K562 (cell line): ENCODE measurements at regions not wholly inside any gene's neighbourhood (a gene's known extent, or its start where the extent isn't known, plus 50 kb on each side); places are given as distances from the start of the nearest gene placed in this dataset.

Experiments
- ATAC-seq: fragments of 200-7000 bp; cut with Tn5 transposase; 3 replicates; pipeline ENCODE4 v1.9.1; 2020; ENCODE audit warnings: moderate library complexity
- BruUV-seq: library from RNA; stranded (reverse); fragments of 400-500 nt; replicated peaks from 2 replicates; lab custom pipeline; 2021; lab: Mats Ljungman, UMichigan
- CTCF ChIA-PET: fragments of 300-600 bp; formaldehyde crosslinking; extraction: SDS; loops from one replicate; lab custom pipeline; 2021; ENCODE audit warnings: low intra/inter-chr PET ratio; lab: Yijun Ruan, JAX
- POLR2A ChIA-PET: fragments of 300-600, 350-650 bp; sonication (Branson Sonifier 250); formaldehyde crosslinking; extraction: SDS; loops from one replicate; lab custom pipeline; 2021; ENCODE audit warnings: antibody characterized with exemption, inconsistent platforms; lab: Yijun Ruan, JAX
- DNase-seq, 4 experiments: peaks; one replicate each; pipeline versions ENCODE4 v3.0.0 to v3.0.0-alpha.2; 2011 to 2018; ENCODE audit warnings: low spot score in 3 of 4, mixed read lengths in 3 of 4; ENCODE audit errors: extremely low read depth in 1 of 4
- FAIRE-seq: peaks from 2 replicates; lab custom pipeline; 2011; peaks lifted over from hg19 to GRCh38; lab: Jason Lieb, UNC
- H2AFZ ChIP-seq: 2 replicates; pipeline ENCODE4 v1.6.0; 2011; ENCODE audit warnings: low read depth, low read length, control low read depth, inconsistent platforms
- H3K27ac ChIP-seq: fragments of 200-600 bp; 3 replicates; pipeline ENCODE4 v1.8.0; 2011; ENCODE audit warnings: low read depth, mild to moderate bottlenecking, control low read depth, inconsistent platforms, low read length, moderate library complexity, mixed read lengths; ENCODE audit errors: extremely low read depth
- H3K27me3 ChIP-seq, 2 experiments: fragments of 300-600 bp in 1 of 2; 2 replicates in 1 of 2; 3 replicates in 1 of 2; pipeline versions ENCODE4 v1.6.0 to v1.8.0; 2011; ENCODE audit warnings: inconsistent platforms in 2 of 2, low read length in 2 of 2, mild to moderate bottlenecking in 1 of 2, mixed read lengths in 1 of 2, moderate library complexity in 1 of 2; ENCODE audit not compliant: control insufficient read depth in 2 of 2, insufficient read depth in 2 of 2
- H3K36me3 ChIP-seq: fragments of 300-600 bp; 3 replicates; pipeline ENCODE4 v1.8.0; 2011; ENCODE audit warnings: mild to moderate bottlenecking, low read length, inconsistent platforms; ENCODE audit not compliant: control insufficient read depth, insufficient read depth
- H3K4me1 ChIP-seq, 2 experiments: fragments of 200-600 bp in 1 of 2; replicated peaks in 1 of 2; 2 replicates in 1 of 2; 3 replicates in 1 of 2; pipeline versions ENCODE4 v1.5.1 to v1.8.0; 2011; ENCODE audit warnings: inconsistent platforms in 2 of 2, low read length in 2 of 2, mild to moderate bottlenecking in 1 of 2, mixed read lengths in 1 of 2, moderate library complexity in 1 of 2; ENCODE audit not compliant: control insufficient read depth in 2 of 2, insufficient read depth in 2 of 2
- H3K4me2 ChIP-seq: 2 replicates; pipeline ENCODE4 v1.6.1; 2011; ENCODE audit warnings: low read length, control low read depth, inconsistent platforms, mixed read lengths; ENCODE audit not compliant: insufficient read depth
- H3K4me3 ChIP-seq: fragments of 200-600 bp; sonication (generic), shearing (Covaris generic); 2 replicates; pipeline ENCODE4 v1.5.1; 2016; ENCODE audit warnings: control low read depth, inconsistent platforms
- H3K79me2 ChIP-seq: fragments of 200-600 bp; 3 replicates; pipeline ENCODE4 v1.8.0; 2011; ENCODE audit warnings: low read length, inconsistent platforms; ENCODE audit not compliant: control insufficient read depth, insufficient read depth
- H3K9ac ChIP-seq, 2 experiments: 2 replicates each; pipeline versions ENCODE4 v1.6.0 to v1.6.1; 2011; ENCODE audit warnings: low read depth in 2 of 2, low read length in 2 of 2, control low read depth in 1 of 2, inconsistent platforms in 1 of 2, mild to moderate bottlenecking in 1 of 2, mixed read lengths in 1 of 2; ENCODE audit not compliant: insufficient read depth in 1 of 2
- H3K9me1 ChIP-seq: one replicate; pipeline ENCODE4 v1.6.0; 2011; ENCODE audit warnings: inconsistent platforms, mild to moderate bottlenecking, low read length, moderate library complexity; ENCODE audit not compliant: control insufficient read depth, insufficient read depth
- H3K9me3 ChIP-seq: replicated peaks from 2 replicates; pipeline ENCODE4 v1.5.1; 2011; ENCODE audit warnings: low read depth, low read length, inconsistent platforms; ENCODE audit not compliant: control insufficient read depth, insufficient read depth
- H4K20me1 ChIP-seq: replicated peaks from 2 replicates; pipeline ENCODE4 v1.6.1; 2011; ENCODE audit warnings: low read length, inconsistent platforms, mixed read lengths; ENCODE audit not compliant: control insufficient read depth, insufficient read depth
- BRD4 ChIP-seq: fragments of 200-600 bp; sonication (generic); IDR thresholded peaks from 2 replicates; pipeline ENCODE4 v1.6.1; 2017; ENCODE audit warnings: inconsistent platforms
- DACH1 ChIP-seq: fragments of 450-650 bp; IDR thresholded peaks from 2 replicates; pipeline ENCODE4 v1.6.1; 2018; ENCODE audit not compliant: partially characterized antibody
- MAFG ChIP-seq: fragments of 450-650 bp; conservative IDR thresholded peaks from 2 replicates; pipeline ENCODE4 v1.6.1; 2016; ENCODE audit warnings: missing genetic modification characterization, missing compliant biosample characterization
- SPI1 ChIP-seq: IDR thresholded peaks from 2 replicates; pipeline ENCODE4 v1.6.1; 2011; ENCODE audit warnings: low read depth, low read length, control low read depth, borderline replicate concordance
- TSC22D4 ChIP-seq: fragments of 450-650 bp; IDR thresholded peaks from 2 replicates; pipeline ENCODE4 v1.6.1; 2016; ENCODE audit warnings: missing genetic modification characterization, missing biosample characterization, control low read depth
- ZNF316 ChIP-seq: fragments of 450-650 bp; IDR thresholded peaks from 2 replicates; pipeline ENCODE4 v1.6.1; 2016
- ZNF699 ChIP-seq: fragments of 250-450 bp; sonication (Bioruptor Pico); IDR thresholded peaks from 2 replicates; pipeline ENCODE4 v1.8.0; 2021; ENCODE audit warnings: mild to moderate bottlenecking, moderate library complexity; ENCODE audit not compliant: insufficient replicate concordance
- WGBS: fragments of 100-300 bp; shearing (Covaris generic); methylation state at CpG from one replicate; pipeline ENCODE4 v1.1.6; 2016; ENCODE audit warnings: low coverage, mixed read lengths; ENCODE audit not compliant: insufficient coverage; ENCODE audit errors: missing lambda C conversion rate; 5-methylcytosine and 5-hydroxymethylcytosine counted together
- in situ Hi-C: fragments of 300-500 bp; cut with MboI; formaldehyde crosslinking; loops from 4 replicates; pipeline ENCODE4 v1.15.0; 2018; ENCODE audit warnings: inconsistent platforms, mixed read lengths
- intact Hi-C: fragments of 100-400 bp; cut with micrococcal nuclease; formaldehyde crosslinking; loops from 2 replicates; pipeline ENCODE4 v1.14.2; 2022
- TF ChIP-seq, protein P1 (sequence below): fragments of 450-650 bp; IDR thresholded peaks from 2 replicates; pipeline ENCODE4 v1.6.1; 2017; ENCODE audit warnings: mild to moderate bottlenecking, moderate library complexity

DNA sequence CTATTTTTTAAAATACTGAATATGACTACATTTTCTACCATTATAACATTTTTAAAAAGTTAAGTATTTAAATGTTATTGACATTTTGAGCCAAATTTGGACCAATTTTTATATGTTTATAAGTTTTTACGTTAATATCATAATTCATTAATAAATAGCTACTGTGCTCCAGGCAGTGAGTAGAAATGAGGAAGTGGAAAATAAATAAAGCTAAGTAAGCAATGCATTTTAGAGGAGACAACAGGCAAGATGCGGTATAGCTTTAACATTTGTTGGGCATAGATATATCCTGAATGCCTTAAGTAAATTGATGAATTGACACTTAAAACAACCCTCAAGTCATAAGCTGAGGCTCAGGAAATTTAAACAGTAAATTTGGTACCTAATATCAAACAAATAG lies 474.8 kb downstream of the PCDH10 start:
- DNase-seq (no peak), ATAC-seq (no peak), FAIRE-seq (no peak)
- CTCF ChIA-PET, result no interaction called here
- in situ Hi-C loops (no loop called here), intact Hi-C loops (no loop called here)
- H3K36me3 ChIP-seq, result no peaks in the 10 kb centered on the region
- whole genome bisulfite sequencing, result 2% methylated on average over 2 of the region's 2 CpGs
- POLR2A ChIA-PET, result interaction anchor here (0.8 kb wide), 1 partner anchor 9 kb away, joined by 3 read pairs; no protein-coding TSS in a partner anchor
- no peak overlapping the region for H3K4me3 ChIP-seq
- H2AFZ ChIP-seq, result peak overlapping the region; percentile 44; the same call in 1 of the 2 replicates
- 0 out of 2 replicates have a peak, but pooled peaks have one; percentile 13 for TF ChIP-seq ZNF316
- 0 out of 2 replicates have a peak, but pooled peaks have one; percentile 7 for TF ChIP-seq MAFG
- no peak for TF ChIP-seq TSC22D4
- TF ChIP-seq, protein P1, sequence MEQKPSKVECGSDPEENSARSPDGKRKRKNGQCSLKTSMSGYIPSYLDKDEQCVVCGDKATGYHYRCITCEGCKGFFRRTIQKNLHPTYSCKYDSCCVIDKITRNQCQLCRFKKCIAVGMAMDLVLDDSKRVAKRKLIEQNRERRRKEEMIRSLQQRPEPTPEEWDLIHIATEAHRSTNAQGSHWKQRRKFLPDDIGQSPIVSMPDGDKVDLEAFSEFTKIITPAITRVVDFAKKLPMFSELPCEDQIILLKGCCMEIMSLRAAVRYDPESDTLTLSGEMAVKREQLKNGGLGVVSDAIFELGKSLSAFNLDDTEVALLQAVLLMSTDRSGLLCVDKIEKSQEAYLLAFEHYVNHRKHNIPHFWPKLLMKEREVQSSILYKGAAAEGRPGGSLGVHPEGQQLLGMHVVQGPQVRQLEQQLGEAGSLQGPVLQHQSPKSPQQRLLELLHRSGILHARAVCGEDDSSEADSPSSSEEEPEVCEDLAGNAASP, result no peak
- peak; percentile 64; the same call in 1 of the 2 replicates for TF ChIP-seq SPI1
- no TSS peak for BruUV-seq
- no peaks in the 10 kb centered on the region for H3K79me2 ChIP-seq
- no peak overlapping the region for H3K4me2 ChIP-seq
- H3K27ac ChIP-seq, result peak overlapping the region; percentile 40; the same call in 1 of the 3 replicates
- no peaks in the 10 kb centered on the region for H3K9me1 ChIP-seq
- no peaks in the 10 kb centered on the region for H3K9me3 ChIP-seq
- no peak overlapping the region for H3K9ac ChIP-seq
- H4K20me1 ChIP-seq, result no peaks in the 10 kb centered on the region
- H3K27me3 ChIP-seq, result no peaks in the 10 kb centered on the region
- H3K4me1 ChIP-seq, result no peaks in the 10 kb centered on the region

DNA sequence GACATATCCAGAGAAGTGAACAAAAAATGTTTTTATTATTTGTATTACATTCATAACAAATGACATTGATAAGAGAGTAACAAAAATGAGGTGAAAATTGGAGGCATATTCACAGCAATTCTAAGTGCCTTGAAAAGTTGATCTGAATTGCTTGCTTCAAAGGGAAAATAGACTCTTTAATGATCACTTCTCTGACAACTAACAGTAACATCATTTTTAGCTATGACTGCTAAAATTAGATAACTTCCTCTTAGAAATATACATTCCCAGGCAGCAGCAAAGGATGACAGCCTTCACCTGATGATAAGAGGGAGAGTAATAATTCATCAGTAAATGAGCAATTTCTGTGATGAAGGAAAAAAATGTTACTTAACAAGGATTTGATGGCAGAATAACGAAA lies 472.5 kb downstream of the PCDH10 start:
- Histone ChIP-seq H2AFZ (no peak overlapping the region), H3K9me1 (no peaks in the 10 kb centered on the region), H4K20me1 (no peaks in the 10 kb centered on the region), H3K9me3 (no peaks in the 10 kb centered on the region; the same call in 1 of the 2 replicates), H3K9ac (no peak overlapping the region), H3K4me1 (no peaks in the 10 kb centered on the region), H3K36me3 (no peaks in the 10 kb centered on the region), H3K27ac (no peak overlapping the region), H3K27me3 (no peaks in the 10 kb centered on the region), H3K79me2 (no peaks in the 10 kb centered on the region)
- CTCF ChIA-PET, result no interaction called here
- intact Hi-C loops, result no loop called here
- WGBS, result 0% methylated on average over 1 of the region's 1 CpG
- FAIRE-seq, result no peak
- TF ChIP-seq DACH1, result no peak
- no peak for TF ChIP-seq ZNF699
- no peak for TF ChIP-seq BRD4
- TF ChIP-seq, all 486 proteins: peak for 0
- no TSS peak for BruUV-seq
- POLR2A ChIA-PET, result no interaction called here
- ATAC-seq, result no peak
- H3K4me3 ChIP-seq, result no peak overlapping the region
- in situ Hi-C loops, result no loop called here
- DNase-seq, result no peak
- no peak overlapping the region for H3K4me2 ChIP-seq
